GM21723 (cell line): ENCODE measurements at regions not wholly inside any gene's neighbourhood (a gene's known extent, or its start where the extent isn't known, plus 50 kb on each side); places are given as distances from the start of the nearest gene placed in this dataset.
"Not testable (repeated sequence)": the region's sequence is repeated elsewhere in the genome, so short reads cannot be mapped to it uniquely, and the experiment has no call there.

ENCODE experiments used
- ATAC-seq: cut with Tn5 transposase; IDR thresholded peaks from one replicate; pipeline ENCODE4 v1.9.1; 2021; ENCODE audit warnings: mild to moderate bottlenecking, moderate library complexity; ENCODE audit not compliant: unreplicated experiment

GRCh38 chr5:34420191-34420590 is 235.9 kb upstream of the RAI14 start:
- not testable (repeated sequence) for ATAC-seq

GRCh38 chr5:34436761-34437501 is 219.2 kb upstream of the RAI14 start:
- no peak for ATAC-seq

- ATAC-seq: no peak
Observed at GRCh38 chr5:34439601-34440000, 216.5 kb upstream of the RAI14 start.

GRCh38 chr5:34441767-34442166 is 214.4 kb upstream of the RAI14 start:
- ATAC-seq: not testable (repeated sequence)

GRCh38 chr5:34447424-34447823 is 208.7 kb upstream of the RAI14 start:
- ATAC-seq: no peak

- ATAC-seq: no peak
Observed at GRCh38 chr5:34449639-34450038, 206.5 kb upstream of the RAI14 start.

- no peak for ATAC-seq
Observed at GRCh38 chr5:34450338-34450737, 205.8 kb upstream of the RAI14 start.

- no peak for ATAC-seq
Observed at GRCh38 chr5:34452170-34452828, 203.8 kb upstream of the RAI14 start.

GRCh38 chr5:34455098-34455497 is 201.0 kb upstream of the RAI14 start:
- no peak for ATAC-seq

- no peak for ATAC-seq
Observed at GRCh38 chr5:34459908-34460307, 196.2 kb upstream of the RAI14 start.

- no peak for ATAC-seq
Observed at GRCh38 chr5:34460496-34460895, 195.6 kb upstream of the RAI14 start.

- ATAC-seq: no peak
Observed at GRCh38 chr5:34464829-34465228, 191.3 kb upstream of the RAI14 start.

GRCh38 chr5:34465301-34465700 is 190.8 kb upstream of the RAI14 start:
- not testable (repeated sequence) for ATAC-seq

- not testable (repeated sequence) for ATAC-seq
Observed at GRCh38 chr5:34466519-34467388, 189.4 kb upstream of the RAI14 start.

GRCh38 chr5:34467436-34467835 is 188.7 kb upstream of the RAI14 start:
- ATAC-seq: no peak

- ATAC-seq: not testable (repeated sequence)
Observed at GRCh38 chr5:34467984-34468383, 188.1 kb upstream of the RAI14 start.

- ATAC-seq: no peak
Observed at GRCh38 chr5:34469971-34470370, 186.2 kb upstream of the RAI14 start.

- ATAC-seq: peak; percentile 83
Observed at GRCh38 chr5:34474573-34475021, 181.5 kb upstream of the RAI14 start.

- ATAC-seq: no peak
Observed at GRCh38 chr5:34475249-34475966, 180.7 kb upstream of the RAI14 start.

GRCh38 chr5:34476941-34477565 is 179.1 kb upstream of the RAI14 start:
- no peak for ATAC-seq
